ENCODE measurements at regions not wholly inside any gene's neighbourhood (a gene's known extent, or its start where the extent isn't known, plus 50 kb on each side); places are given as distances from the start of the nearest gene placed in this dataset.

- DNase-seq: no peak
Observed at GRCh38 chr2:9076210-9076609, 72.7 kb upstream of the MBOAT2 start.

- DNase-seq: no peak
Observed at GRCh38 chr2:9074930-9075329, 71.4 kb upstream of the MBOAT2 start.

- no peak for DNase-seq
Observed at GRCh38 chr2:9071584-9072124, 68.2 kb upstream of the MBOAT2 start.

GRCh38 chr2:9071032-9071431, 67.5 kb upstream of the MBOAT2 start:
- no peak for DNase-seq

- no peak for DNase-seq
Observed at GRCh38 chr2:9069543-9069942, 66.1 kb upstream of the MBOAT2 start.

GRCh38 chr2:9065901-9066300, 62.4 kb upstream of the MBOAT2 start:
- no peak for DNase-seq

- DNase-seq: no peak
Observed at GRCh38 chr2:9063023-9063606, 59.6 kb upstream of the MBOAT2 start.

- no peak for DNase-seq
Observed at GRCh38 chr2:9060819-9061218, 57.3 kb upstream of the MBOAT2 start.

- no peak for DNase-seq
Observed at GRCh38 chr2:9057939-9058761, 54.7 kb upstream of the MBOAT2 start.

GRCh38 chr2:9055471-9055870, 52.0 kb upstream of the MBOAT2 start:
- no peak for DNase-seq

- DNase-seq: no peak
Observed at GRCh38 chr2:9053534-9053931, 50.0 kb upstream of the MBOAT2 start.

All from activated T-cell treated with anti-CD3 and anti-CD28 coated beads, Interleukin-2, amount 50 U/mL, for 1 hour (primary cell).